IPS DF 6.9 (cell line): ENCODE measurements at regions not wholly inside any gene's neighbourhood (a gene's known extent, or its start where the extent isn't known, plus 50 kb on each side); places are given as distances from the start of the nearest gene placed in this dataset.

Experiments used
- DNase-seq: peaks from one replicate; pipeline ENCODE4 v3.0.0-alpha.2; 2013; ENCODE audit warnings: low read depth, low spot score
- H3K27ac ChIP-seq: one replicate; pipeline ENCODE4 v1.5.1; 2013; ENCODE audit warnings: low read length, control low read depth
- H3K27me3 ChIP-seq: 2 replicates; pipeline ENCODE4 v1.6.1; 2013; ENCODE audit warnings: mild to moderate bottlenecking, low read length; ENCODE audit not compliant: control insufficient read depth, insufficient read depth
- H3K36me3 ChIP-seq: 2 replicates; pipeline ENCODE4 v1.6.1; 2013; ENCODE audit warnings: low read length; ENCODE audit not compliant: control insufficient read depth, insufficient read depth
- H3K4me1 ChIP-seq: 2 replicates; pipeline ENCODE4 v1.6.1; 2013; ENCODE audit warnings: low read length; ENCODE audit not compliant: control insufficient read depth, insufficient read depth
- H3K4me3 ChIP-seq: 2 replicates; pipeline ENCODE4 v1.5.1; 2013; ENCODE audit warnings: mild to moderate bottlenecking, low read length
- H3K9me3 ChIP-seq: 2 replicates; pipeline ENCODE4 v1.6.1; 2013; ENCODE audit warnings: low read length, inconsistent platforms; ENCODE audit not compliant: control insufficient read depth, insufficient read depth
- WGBS: extraction: QIAGEN DNeasy Blood & Tissue Kit; methylation state at CpG from one replicate; pipeline ENCODE4 v1.1.7; 2013; ENCODE audit warnings: mixed read lengths, missing lambda C conversion rate; ENCODE audit not compliant: insufficient read length, insufficient coverage; 5-methylcytosine and 5-hydroxymethylcytosine counted together

DNA sequence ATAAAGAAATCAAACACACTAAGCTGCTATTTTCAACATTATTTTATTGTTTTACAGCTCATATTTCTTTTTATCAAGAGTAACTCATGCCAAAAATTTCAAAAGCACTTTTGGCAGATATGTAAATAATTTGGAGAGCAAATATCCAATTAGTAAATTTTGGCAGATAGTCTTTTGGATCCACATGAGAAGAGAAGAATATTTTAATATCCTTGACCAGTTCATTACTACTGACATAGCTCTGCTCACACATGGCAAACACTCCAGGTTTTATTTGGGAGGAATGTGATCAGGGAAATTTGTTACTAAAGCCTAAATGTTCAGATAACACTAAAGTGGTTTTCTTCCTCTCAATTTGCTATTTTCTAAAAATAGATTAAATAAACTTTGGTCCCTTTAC lies 1054.3 kb downstream of the FAT4 start:
- Histone ChIP-seq H3K27ac (no peak overlapping the region), H3K4me3 (no peak overlapping the region), H3K9me3 (no peaks in the 10 kb centered on the region), H3K36me3 (no peaks in the 10 kb centered on the region), H3K27me3 (no peaks in the 10 kb centered on the region), H3K4me1 (no peaks in the 10 kb centered on the region)
- DNase-seq = no peak

DNA sequence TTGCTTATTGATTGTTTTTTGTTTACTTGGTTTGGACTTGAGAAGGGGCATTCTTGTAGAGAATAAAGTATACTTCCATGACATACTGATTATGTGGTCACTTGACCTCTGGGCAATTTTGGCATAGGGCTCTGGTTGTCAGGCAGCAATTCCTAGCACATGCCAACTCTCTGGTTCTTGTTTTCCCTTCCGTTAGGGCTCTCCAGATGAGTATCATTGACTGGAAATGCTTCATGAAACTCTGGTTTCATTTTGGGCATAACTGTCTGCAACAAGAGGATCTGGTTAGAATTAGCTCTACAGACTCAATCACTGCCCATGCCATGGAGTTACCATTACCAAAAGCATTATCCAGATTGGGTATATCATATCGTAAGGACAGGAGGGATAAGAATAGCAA lies 1057.9 kb downstream of the FAT4 start:
- WGBS = no CpG with 5 or more reads among the region's 2 CpGs
- no peak overlapping the region for H3K4me3 ChIP-seq
- no peaks in the 10 kb centered on the region for H3K27me3 ChIP-seq
- no peak for DNase-seq
- no peak overlapping the region for H3K27ac ChIP-seq
- no peaks in the 10 kb centered on the region for H3K36me3 ChIP-seq
- H3K4me1 ChIP-seq = no peaks in the 10 kb centered on the region
- H3K9me3 ChIP-seq = no peaks in the 10 kb centered on the region

DNA sequence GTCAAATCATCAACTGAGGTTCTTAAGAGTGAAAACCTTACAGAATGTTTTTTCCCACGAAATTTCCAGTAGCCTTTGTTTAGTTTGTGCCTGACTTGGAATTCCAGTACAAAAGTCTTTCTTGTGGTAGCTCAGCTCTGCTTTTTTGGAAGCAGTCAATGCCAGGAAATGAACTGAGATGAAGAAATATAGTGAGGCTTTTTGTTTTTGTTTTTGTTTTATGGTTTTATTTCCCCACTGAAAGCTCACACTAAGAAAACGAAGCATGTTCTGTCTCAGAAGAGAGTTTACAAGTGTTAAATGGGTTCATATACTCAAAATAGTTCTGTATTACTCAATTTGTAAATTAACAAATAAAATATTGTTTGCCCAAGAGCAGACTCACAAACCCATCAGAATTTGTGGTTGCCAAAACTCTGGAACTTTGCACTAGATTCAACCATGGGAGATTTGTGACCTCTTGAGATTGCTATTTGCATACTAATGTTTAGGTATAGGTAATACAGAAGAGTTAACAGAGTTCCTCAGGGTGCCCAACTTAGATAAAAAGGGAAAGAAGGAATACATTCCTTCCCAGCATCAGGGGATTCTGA lies 1060.8 kb downstream of the FAT4 start:
- DNase-seq = no peak

DNA sequence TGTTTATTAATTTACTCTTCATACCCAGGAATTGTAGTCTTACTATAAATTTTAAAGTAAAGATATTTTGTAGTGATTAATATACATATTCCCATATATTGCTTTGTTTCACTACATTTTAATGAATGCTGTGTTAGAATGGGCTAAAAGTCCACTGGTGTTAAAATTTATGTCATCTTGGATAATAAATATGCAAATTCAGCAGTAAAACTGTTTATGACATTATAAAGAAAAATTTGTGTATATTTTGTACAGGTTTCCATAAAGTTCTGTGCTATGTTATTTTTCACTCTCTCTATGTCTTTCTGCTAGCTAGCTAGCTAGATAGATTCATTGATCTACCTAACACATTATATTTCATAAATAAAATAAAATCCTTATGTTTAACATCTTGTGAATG lies 1071.2 kb downstream of the FAT4 start:
- no peak for DNase-seq
- H3K27me3 ChIP-seq = no peaks in the 10 kb centered on the region
- H3K4me3 ChIP-seq = no peak overlapping the region
- no peaks in the 10 kb centered on the region for H3K9me3 ChIP-seq
- H3K27ac ChIP-seq = no peak overlapping the region
- no peaks in the 10 kb centered on the region for H3K36me3 ChIP-seq
- no peaks in the 10 kb centered on the region for H3K4me1 ChIP-seq

More for the DNA sequence above, 1060.8 kb downstream of the FAT4 start:
- no CpG with 5 or more reads among the region's 2 CpGs for WGBS
- Histone ChIP-seq H3K4me1 (no peaks in the 10 kb centered on the region), H3K9me3 (no peaks in the 10 kb centered on the region), H3K36me3 (no peaks in the 10 kb centered on the region), H3K4me3 (no peak overlapping the region), H3K27ac (no peak overlapping the region), H3K27me3 (no peaks in the 10 kb centered on the region)

DNA sequence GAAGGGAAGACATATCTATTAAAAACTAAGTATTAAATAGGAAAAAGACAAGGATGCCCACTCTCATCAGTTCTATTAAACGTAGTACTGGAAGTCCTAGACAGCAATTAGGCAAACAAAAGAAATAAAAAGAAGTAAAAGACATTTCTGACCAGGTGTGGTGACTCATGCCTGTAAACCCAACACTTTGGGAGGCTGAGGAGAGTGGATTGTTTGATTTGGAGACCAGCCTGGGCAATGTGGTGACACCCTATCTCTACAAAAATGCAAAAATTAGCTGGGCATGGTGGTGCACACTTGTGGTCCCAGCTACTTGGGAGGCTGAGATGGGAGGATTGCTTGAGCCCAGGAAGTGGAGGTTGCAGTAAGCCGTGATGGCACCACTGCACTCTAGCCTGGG lies 1071.8 kb downstream of the FAT4 start:
- no peak for DNase-seq
- Histone ChIP-seq H3K4me3 (no peak overlapping the region), H3K27ac (no peak overlapping the region), H3K9me3 (no peaks in the 10 kb centered on the region), H3K4me1 (no peaks in the 10 kb centered on the region), H3K27me3 (no peaks in the 10 kb centered on the region), H3K36me3 (no peaks in the 10 kb centered on the region)
- no CpG with 5 or more reads among the region's 2 CpGs for WGBS

DNA sequence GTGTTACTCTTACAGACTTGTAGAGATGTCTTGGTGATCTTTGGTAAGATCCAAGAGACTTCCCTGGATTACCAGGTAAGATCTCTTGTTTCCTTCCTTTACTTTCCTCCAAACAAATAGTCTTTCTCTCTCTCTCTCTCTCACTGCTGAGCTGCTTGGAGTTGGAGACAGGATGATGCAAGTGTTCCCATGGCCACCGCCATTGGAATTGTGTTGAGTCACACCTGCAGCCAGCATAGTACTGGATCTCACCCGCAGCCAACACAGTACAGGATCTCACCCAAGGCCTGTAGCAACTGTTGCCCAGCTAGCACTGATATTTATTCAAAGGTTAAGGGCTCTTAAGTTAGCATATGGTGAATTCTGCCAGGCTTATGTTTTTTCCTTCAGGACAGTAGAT lies 1080.9 kb downstream of the FAT4 start:
- DNase-seq = no peak
- WGBS = no CpG with 5 or more reads among the region's 2 CpGs
- no peaks in the 10 kb centered on the region for H3K9me3 ChIP-seq
- no peak overlapping the region for H3K27ac ChIP-seq
- no peaks in the 10 kb centered on the region for H3K27me3 ChIP-seq
- H3K4me3 ChIP-seq = no peak overlapping the region
- H3K4me1 ChIP-seq = no peaks in the 10 kb centered on the region
- no peaks in the 10 kb centered on the region for H3K36me3 ChIP-seq

DNA sequence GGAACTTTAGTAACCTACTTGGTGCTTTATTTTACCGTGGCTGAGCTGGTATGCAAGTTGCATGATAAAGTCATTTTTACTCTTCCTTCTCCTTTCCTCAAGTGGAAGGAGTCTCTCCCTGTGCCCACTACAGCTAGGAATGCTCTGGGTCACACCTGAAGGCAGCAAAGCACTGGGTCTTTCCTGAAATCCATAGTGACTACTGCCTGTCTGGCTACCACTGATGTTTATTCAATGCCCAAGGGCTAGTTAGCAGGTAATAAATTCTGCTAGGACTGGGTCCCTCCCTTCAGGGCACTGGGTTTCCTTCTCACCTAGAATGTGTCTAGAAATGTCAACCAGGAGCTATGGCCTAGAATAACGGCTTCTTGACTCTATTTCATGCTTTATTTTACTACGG lies 1081.4 kb downstream of the FAT4 start:
- Histone ChIP-seq H3K4me3 (no peak overlapping the region), H3K36me3 (no peaks in the 10 kb centered on the region), H3K27ac (no peak overlapping the region), H3K4me1 (no peaks in the 10 kb centered on the region), H3K27me3 (no peaks in the 10 kb centered on the region), H3K9me3 (no peaks in the 10 kb centered on the region)
- no CpG with 5 or more reads among the region's 3 CpGs for WGBS
- DNase-seq = no peak

DNA sequence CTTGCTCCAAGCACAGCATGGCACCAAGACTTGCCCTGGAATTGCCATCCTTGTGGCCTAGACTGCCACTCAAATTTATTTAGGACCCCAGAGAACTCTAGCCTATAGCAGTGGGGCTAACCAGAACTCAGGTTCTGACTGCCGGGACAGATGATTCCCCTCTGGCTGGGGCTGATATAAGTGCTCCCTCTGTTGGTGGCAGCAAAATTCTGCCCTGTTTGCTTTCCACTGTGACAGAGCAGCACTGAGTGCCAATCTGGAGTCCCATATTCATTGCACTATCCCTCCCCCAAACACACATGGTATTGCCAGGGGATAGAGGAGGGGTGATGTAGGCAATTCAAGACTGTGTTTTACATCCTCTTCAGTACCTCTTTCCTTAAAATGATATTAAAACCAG lies 1081.9 kb downstream of the FAT4 start:
- Histone ChIP-seq H3K36me3 (no peaks in the 10 kb centered on the region), H3K9me3 (no peaks in the 10 kb centered on the region), H3K27me3 (no peaks in the 10 kb centered on the region), H3K4me1 (no peaks in the 10 kb centered on the region), H3K4me3 (no peak overlapping the region), H3K27ac (no peak overlapping the region)
- no CpG with 5 or more reads among the region's 1 CpG for WGBS
- no peak for DNase-seq

DNA sequence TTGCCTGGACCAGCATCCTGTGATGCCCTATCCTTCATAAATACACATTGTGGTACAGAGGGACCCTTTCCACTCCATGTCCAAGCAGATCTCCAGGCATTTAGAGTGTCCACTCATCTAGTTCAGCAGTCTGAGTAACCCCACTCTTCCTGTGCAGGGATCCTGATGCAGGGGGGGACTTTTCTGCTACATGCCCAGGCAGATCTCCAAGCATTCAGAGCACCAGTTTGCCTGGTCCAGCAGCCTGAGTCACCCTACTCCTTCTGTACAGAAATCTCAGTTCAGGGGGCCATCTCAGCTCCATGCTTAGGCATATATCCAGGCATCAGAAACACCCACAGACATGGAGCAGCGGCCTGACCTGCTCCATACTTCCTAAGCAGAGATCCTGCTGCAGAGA lies 1089.8 kb downstream of the FAT4 start:
- no peak for DNase-seq
- H3K36me3 ChIP-seq = no peaks in the 10 kb centered on the region
- H3K27me3 ChIP-seq = no peaks in the 10 kb centered on the region
- no peaks in the 10 kb centered on the region for H3K9me3 ChIP-seq
- no CpG with 5 or more reads among the region's 1 CpG for WGBS
- no peak overlapping the region for H3K27ac ChIP-seq
- no peaks in the 10 kb centered on the region for H3K4me1 ChIP-seq
- no peak overlapping the region for H3K4me3 ChIP-seq

DNA sequence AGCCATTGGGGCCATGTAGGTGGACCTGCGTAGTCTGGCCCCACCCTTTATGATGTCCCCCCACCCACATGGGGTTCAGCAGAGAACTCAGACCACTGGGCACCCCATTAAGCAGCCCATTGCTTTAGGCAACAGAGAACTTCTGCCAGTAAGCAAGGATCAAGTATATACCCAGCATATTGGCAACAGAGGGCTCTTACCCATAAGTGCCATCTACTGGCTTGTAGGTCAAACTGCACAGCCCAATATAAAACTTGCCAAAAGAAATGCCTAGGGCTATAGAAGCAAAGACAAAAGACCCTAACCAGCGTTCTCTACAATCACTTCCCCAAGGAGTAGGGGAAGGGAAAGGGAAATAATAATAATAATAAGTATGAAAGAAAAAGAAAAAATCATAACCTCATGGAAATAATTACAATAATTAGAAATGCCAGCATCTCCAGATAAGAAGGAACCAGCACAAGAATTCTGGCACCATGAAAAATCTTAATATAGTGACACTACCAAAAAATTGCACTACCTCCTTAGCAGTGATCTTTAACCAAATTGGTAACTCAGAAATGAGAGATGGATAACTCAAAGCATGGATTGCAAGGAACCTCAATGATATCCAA lies 1090.7 kb downstream of the FAT4 start:
- Histone ChIP-seq H3K27ac (no peak overlapping the region), H3K36me3 (no peaks in the 10 kb centered on the region), H3K4me1 (no peaks in the 10 kb centered on the region), H3K9me3 (no peaks in the 10 kb centered on the region), H3K27me3 (no peaks in the 10 kb centered on the region), H3K4me3 (no peak overlapping the region)
- no CpG with 5 or more reads among the region's 2 CpGs for WGBS
- DNase-seq = no peak

DNA sequence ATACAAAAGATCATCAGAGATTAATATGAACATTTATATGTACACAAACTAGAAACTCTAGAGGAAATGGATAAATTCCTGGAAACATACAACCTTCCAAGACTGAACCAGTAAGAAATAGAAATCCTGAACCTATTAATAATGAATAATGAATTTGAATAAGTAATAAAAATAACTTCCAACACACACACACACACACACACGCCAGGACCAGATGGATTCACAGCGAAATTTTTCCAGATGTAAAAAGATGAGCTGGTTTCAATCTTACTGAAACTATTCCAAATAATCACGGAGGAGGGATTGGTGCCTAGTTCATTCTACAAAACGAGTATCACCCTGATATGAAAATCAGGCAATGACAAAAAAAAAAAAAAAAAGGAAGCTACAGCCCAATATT lies 1095.0 kb downstream of the FAT4 start:
- WGBS = no CpG with 5 or more reads among the region's 4 CpGs
- no peaks in the 10 kb centered on the region for H3K27me3 ChIP-seq
- no peaks in the 10 kb centered on the region for H3K9me3 ChIP-seq
- no peak for DNase-seq
- no peaks in the 10 kb centered on the region for H3K36me3 ChIP-seq
- no peaks in the 10 kb centered on the region for H3K4me1 ChIP-seq
- H3K27ac ChIP-seq = no peak overlapping the region
- no peak overlapping the region for H3K4me3 ChIP-seq
